ENCODE measurements at regions not wholly inside any gene's neighbourhood (a gene's known extent, or its start where the extent isn't known, plus 50 kb on each side); places are given as distances from the start of the nearest gene placed in this dataset.

DNA sequence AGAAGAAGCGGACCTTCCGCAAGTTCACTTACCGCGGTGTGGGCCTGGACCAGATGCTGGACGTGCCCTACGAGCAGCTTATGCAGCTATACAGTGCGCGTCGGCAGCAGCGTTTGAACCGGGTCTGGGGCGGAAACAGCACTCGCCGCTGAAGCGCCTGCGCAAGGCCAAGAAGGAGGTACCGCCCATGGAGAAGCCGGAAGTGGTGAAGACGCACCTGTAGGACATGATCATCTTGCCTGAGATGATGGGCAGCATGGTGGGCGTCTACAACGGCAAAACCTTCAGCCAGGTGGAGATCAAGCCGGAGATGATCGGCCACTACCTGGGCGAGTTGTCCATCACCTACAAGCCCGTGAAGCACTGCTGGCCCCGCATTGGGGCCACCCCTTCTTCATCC lies 390.4 kb upstream of the MEIS2 start:
- no peak overlapping the region for H3K27ac ChIP-seq (ENCODE audit: low read depth, low read length, poor library complexity, severe bottlenecking)
- no peak overlapping the region for H3K9ac ChIP-seq (ENCODE audit: low read length)
- no peak overlapping the region for H2AFZ ChIP-seq (ENCODE audit: low read length)
- H3K79me2 ChIP-seq (ENCODE audit: insufficient read depth, low read length), result no peaks in the 10 kb centered on the region
- H3K9me2 ChIP-seq (ENCODE audit: low read depth, low read length), result no peaks in the 10 kb centered on the region
- H3K4me1 ChIP-seq (ENCODE audit: insufficient read depth, low read length, severe bottlenecking), result no peaks in the 10 kb centered on the region
- no peaks in the 10 kb centered on the region for H3F3A ChIP-seq (ENCODE audit: insufficient read depth, low read length)
- H3K4me3 ChIP-seq (ENCODE audit: low read depth, low read length, poor library complexity, severe bottlenecking), result no peak overlapping the region
- no peaks in the 10 kb centered on the region for H3K9me3 ChIP-seq (ENCODE audit: low read length)
- no peaks in the 10 kb centered on the region for H3K27me3 ChIP-seq (ENCODE audit: insufficient read depth, low read length)
- H4K20me1 ChIP-seq (ENCODE audit: insufficient read depth, low read length), result no peaks in the 10 kb centered on the region
- H3K4me2 ChIP-seq (ENCODE audit: low read length), result no peak overlapping the region
- no peak for TF ChIP-seq EZH2 (IDR thresholded peaks at IDR 0.05; ENCODE audit: borderline replicate concordance, low read length)
- no peak for TF ChIP-seq CTCF (IDR thresholded peaks at IDR 0.05; ENCODE audit: low read length)
- no peaks in the 10 kb centered on the region for H3K36me3 ChIP-seq (ENCODE audit: insufficient read depth, low read length)

DNA sequence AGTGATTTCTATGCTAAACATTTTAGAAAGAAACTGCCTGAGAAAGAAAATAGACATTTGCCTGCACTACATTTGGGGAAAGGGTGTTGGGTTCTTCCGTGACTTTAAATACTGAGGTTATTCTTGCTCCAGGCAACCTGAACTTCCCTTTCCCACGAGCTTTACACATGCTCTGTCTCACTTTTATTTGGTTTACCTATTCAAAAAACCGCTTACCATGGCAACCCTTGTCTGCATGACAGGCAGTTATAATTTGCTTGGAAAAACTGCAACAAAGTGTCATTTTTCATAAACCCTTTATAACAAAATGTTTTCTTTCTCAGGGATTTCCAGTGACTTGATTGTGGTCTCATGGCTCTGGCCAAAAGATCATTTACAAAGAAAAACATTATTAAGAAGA lies 416.3 kb upstream of the MEIS2 start:
- Histone ChIP-seq H3K27ac (ENCODE audit: low read depth, low read length, poor library complexity, severe bottlenecking) (no peak overlapping the region), H3K4me3 (ENCODE audit: low read depth, low read length, poor library complexity, severe bottlenecking) (no peak overlapping the region), H3F3A (ENCODE audit: insufficient read depth, low read length) (no peaks in the 10 kb centered on the region), H3K27me3 (ENCODE audit: insufficient read depth, low read length) (no peaks in the 10 kb centered on the region), H3K79me2 (ENCODE audit: insufficient read depth, low read length) (no peaks in the 10 kb centered on the region), H3K9me3 (ENCODE audit: low read length) (no peaks in the 10 kb centered on the region), H3K9me2 (ENCODE audit: low read depth, low read length) (no peaks in the 10 kb centered on the region), H3K4me1 (ENCODE audit: insufficient read depth, low read length, severe bottlenecking) (no peaks in the 10 kb centered on the region), H3K36me3 (ENCODE audit: insufficient read depth, low read length) (no peaks in the 10 kb centered on the region), H4K20me1 (ENCODE audit: insufficient read depth, low read length) (no peaks in the 10 kb centered on the region), H3K9ac (ENCODE audit: low read length) (no peak overlapping the region), H2AFZ (ENCODE audit: low read length) (no peak overlapping the region), H3K4me2 (ENCODE audit: low read length) (no peak overlapping the region)
- no peak for TF ChIP-seq EZH2 (IDR thresholded peaks at IDR 0.05; ENCODE audit: borderline replicate concordance, low read length)
- no peak for TF ChIP-seq CTCF (IDR thresholded peaks at IDR 0.05; ENCODE audit: low read length)

DNA sequence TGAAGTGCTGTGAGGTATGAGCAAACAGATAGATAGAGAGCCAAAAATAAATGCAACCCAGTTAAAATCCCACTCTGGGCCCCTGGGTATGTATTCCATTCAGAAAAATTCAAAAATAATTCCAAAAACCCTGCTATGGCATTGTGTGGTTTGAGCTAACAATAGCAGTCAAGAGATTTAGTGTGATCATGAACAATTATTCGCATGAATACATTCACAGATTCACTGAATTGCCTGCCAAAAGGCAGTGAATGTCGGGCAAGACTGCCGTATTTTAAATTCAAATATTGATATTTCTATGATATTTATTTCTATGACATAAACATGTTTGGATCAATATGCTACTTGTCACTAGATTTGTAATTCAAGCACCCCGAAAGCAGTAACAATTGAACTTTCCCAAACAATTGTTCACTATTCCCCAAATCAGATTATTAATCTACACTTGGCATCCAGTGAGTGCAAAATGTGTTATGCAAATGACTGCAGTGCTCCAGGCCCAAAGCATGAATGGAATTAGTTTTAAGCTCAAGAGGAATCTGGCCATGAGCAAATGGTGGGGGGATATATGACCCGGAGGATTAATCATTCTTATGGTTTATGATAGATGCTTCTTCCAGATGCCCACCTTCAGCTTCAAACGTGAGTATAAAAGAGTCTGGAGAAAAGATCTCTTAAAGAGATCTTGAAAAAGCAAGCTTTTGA lies 417.0 kb upstream of the MEIS2 start:
- Histone ChIP-seq H3K79me2 (ENCODE audit: insufficient read depth, low read length) (no peaks in the 10 kb centered on the region), H3K36me3 (ENCODE audit: insufficient read depth, low read length) (no peaks in the 10 kb centered on the region), H3K4me3 (ENCODE audit: low read depth, low read length, poor library complexity, severe bottlenecking) (no peak overlapping the region)

More for the DNA sequence above, 417.0 kb upstream of the MEIS2 start:
- Histone ChIP-seq H3K9ac (ENCODE audit: low read length) (no peak overlapping the region), H3F3A (ENCODE audit: insufficient read depth, low read length) (no peaks in the 10 kb centered on the region), H3K9me2 (ENCODE audit: low read depth, low read length) (no peaks in the 10 kb centered on the region), H4K20me1 (ENCODE audit: insufficient read depth, low read length) (no peaks in the 10 kb centered on the region), H3K27ac (ENCODE audit: low read depth, low read length, poor library complexity, severe bottlenecking) (no peak overlapping the region), H3K4me1 (ENCODE audit: insufficient read depth, low read length, severe bottlenecking) (no peaks in the 10 kb centered on the region), H3K4me2 (ENCODE audit: low read length) (no peak overlapping the region), H3K27me3 (ENCODE audit: insufficient read depth, low read length) (no peaks in the 10 kb centered on the region), H3K9me3 (ENCODE audit: low read length) (no peaks in the 10 kb centered on the region), H2AFZ (ENCODE audit: low read length) (no peak overlapping the region)
- TF ChIP-seq CTCF (IDR thresholded peaks at IDR 0.05; ENCODE audit: low read length) (no peak), EZH2 (IDR thresholded peaks at IDR 0.05; ENCODE audit: borderline replicate concordance, low read length) (no peak)
